Gastroesophageal sphincter (tissue), 4 donors: ENCODE measurements at regions not wholly inside any gene's neighbourhood (a gene's known extent, or its start where the extent isn't known, plus 50 kb on each side); places are given as distances from the start of the nearest gene placed in this dataset.

Experiments
- ATAC-seq: fragments of 150-250 bp; one replicate; pipeline ENCODE4 v1.9.1; 2016; ENCODE audit warnings: mild to moderate bottlenecking, moderate library complexity
- H3K27ac ChIP-seq, 4 donors: fragments of 200-600 bp; sonication (generic) in 3 of 4; 1 replicate in 3 of 4; 2 replicates in 1 of 4; pipeline ENCODE4 v1.5.1; 2016 to 2019
- H3K27me3 ChIP-seq: fragments of 200-600 bp; sonication (generic); one replicate; pipeline ENCODE4 v1.5.1; 2019
- H3K36me3 ChIP-seq, 2 donors: fragments of 200-600 bp; sonication (generic); one replicate each; pipeline ENCODE4 v1.5.1; 2019; ENCODE audit warnings: control low read depth in 1 of 2
- H3K4me1 ChIP-seq, 3 donors: fragments of 200-600 bp; sonication (generic); 1 replicate in 2 of 3; 2 replicates in 1 of 3; pipeline ENCODE4 v1.5.1; 2016 to 2019; ENCODE audit warnings: control low read depth in 2 of 3
- H3K4me3 ChIP-seq, 2 donors: fragments of 200-600 bp; sonication (generic); one replicate each; pipeline ENCODE4 v1.5.1; 2019; ENCODE audit warnings: mild to moderate bottlenecking in 1 of 2, moderate library complexity in 1 of 2
- H3K9me3 ChIP-seq, 3 donors: fragments of 200-600 bp; sonication (generic); one replicate each; pipeline ENCODE4 v1.5.1; 2017 to 2019; ENCODE audit warnings: control low read depth in 2 of 3
- CTCF ChIP-seq, 4 experiments: fragments of 200-600 bp in 2 of 4; fragments of 450-650 bp in 2 of 4; sonication (generic) in 1 of 4; IDR thresholded peaks; one replicate each; pipeline ENCODE4 v1.5.1; 2017 to 2019; ENCODE audit warnings: antibody characterized with exemption in 4 of 4, mild to moderate bottlenecking in 2 of 4, moderate library complexity in 2 of 4
- EP300 ChIP-seq: sonication (generic); formaldehyde crosslinking; IDR thresholded peaks from one replicate; pipeline ENCODE4 v1.6.1; 2017; ENCODE audit warnings: antibody characterized with exemption, mild to moderate bottlenecking
- POLR2A ChIP-seq, 2 donors: fragments of 450-650 bp; IDR thresholded peaks; one replicate each; pipeline ENCODE4 v1.6.1; 2017; ENCODE audit warnings: antibody characterized with exemption in 2 of 2, mild to moderate bottlenecking in 2 of 2, moderate library complexity in 1 of 2
- POLR2AphosphoS5 ChIP-seq: sonication (generic); formaldehyde crosslinking; IDR thresholded peaks from one replicate; pipeline ENCODE4 v1.6.1; 2017; ENCODE audit warnings: antibody characterized with exemption
- WGBS, 2 donors: methylation state at CpG; one replicate each; pipeline ENCODE4 v1.1.5; 2018; ENCODE audit warnings: low coverage in 1 of 2; 5-methylcytosine and 5-hydroxymethylcytosine counted together

DNA sequence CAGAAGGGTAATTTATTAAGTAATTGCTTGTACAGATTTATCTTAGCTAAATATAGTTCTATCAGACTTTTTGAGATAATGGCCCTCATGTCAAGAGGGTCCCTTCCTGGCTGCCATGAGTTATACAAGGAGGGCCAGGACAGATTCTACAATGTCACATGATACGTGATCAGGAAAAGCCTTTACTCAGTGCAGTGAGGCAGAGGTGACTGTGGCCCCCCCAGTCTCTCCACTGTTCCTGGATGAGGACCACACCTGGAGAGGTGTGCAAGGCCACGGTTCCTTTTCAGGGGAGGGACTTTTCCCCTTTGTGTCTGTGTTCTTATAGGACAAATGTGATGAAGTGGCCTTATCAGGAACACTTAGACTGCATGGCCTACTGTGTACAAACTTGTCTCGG, 54.3 kb upstream of the LRCH1 start:
- Histone ChIP-seq H3K4me1 (no peaks in the 10 kb centered on the region), H3K36me3 (no peaks in the 10 kb centered on the region), H3K27me3 (no peaks in the 10 kb centered on the region), H3K4me3 (no peak overlapping the region), H3K9me3 (no peaks in the 10 kb centered on the region), H3K27ac (no peak overlapping the region)
- ATAC-seq: no peak
- 100% methylated on average over 1 of the region's 3 CpGs for WGBS, 2 donors
- TF ChIP-seq POLR2AphosphoS5 (no peak), CTCF (IDR thresholded peaks at IDR 0.05) (no peak), POLR2A (IDR thresholded peaks at IDR 0.05) (no peak), EP300 (no peak)

DNA sequence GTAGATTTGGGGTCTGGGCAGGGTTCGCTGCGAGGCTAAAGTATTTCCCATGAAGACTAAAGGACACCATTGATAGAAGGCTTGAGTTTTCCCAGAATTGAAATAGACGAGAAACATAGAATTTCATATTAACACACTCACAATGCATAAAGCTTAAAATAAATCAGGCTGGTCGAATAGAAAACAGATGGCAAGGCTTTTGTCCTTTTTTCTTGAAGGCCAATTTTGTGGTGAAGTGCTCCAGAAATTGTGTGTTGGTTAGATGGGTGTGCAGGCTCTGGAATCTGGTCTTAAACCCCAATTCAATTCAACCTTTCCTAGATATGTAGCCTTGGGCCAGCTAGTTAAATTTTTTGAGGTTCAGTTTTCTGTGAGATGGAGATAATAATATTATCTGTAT, 56.9 kb upstream of the LRCH1 start:
- H3K27me3 ChIP-seq: no peaks in the 10 kb centered on the region
- 73 to 80% methylated on average over 4 of the region's 4 CpGs for WGBS, 2 donors
- TF ChIP-seq POLR2AphosphoS5 (no peak), POLR2A (IDR thresholded peaks at IDR 0.05) (no peak), CTCF (IDR thresholded peaks at IDR 0.05) (no peak), EP300 (no peak)
- no peak for ATAC-seq
- no peak overlapping the region for H3K27ac ChIP-seq
- H3K9me3 ChIP-seq: no peaks in the 10 kb centered on the region
- no peaks in the 10 kb centered on the region for H3K36me3 ChIP-seq
- H3K4me1 ChIP-seq: peaks cover 0 to 10% (median 0%) of the 10 kb centered on the region in 3 donors
- H3K4me3 ChIP-seq: no peak overlapping the region

GRCh38 chr13:46495651-46496050, 57.3 kb upstream of the LRCH1 start:
- 86 to 88% methylated on average over 4 of the region's 4 CpGs for WGBS, 2 donors
- Histone ChIP-seq H3K27me3 (no peaks in the 10 kb centered on the region), H3K27ac (no peak overlapping the region), H3K4me3 (no peak overlapping the region), H3K4me1 (peaks cover 0 to 10% (median 0%) of the 10 kb centered on the region in 3 donors), H3K36me3 (no peaks in the 10 kb centered on the region), H3K9me3 (no peaks in the 10 kb centered on the region)
- no peak for ATAC-seq
- TF ChIP-seq CTCF (IDR thresholded peaks at IDR 0.05) (no peak), POLR2AphosphoS5 (no peak)

GRCh38 chr13:46495066-46495465, 57.9 kb upstream of the LRCH1 start:
- Histone ChIP-seq H3K9me3 (no peaks in the 10 kb centered on the region), H3K4me1 (peaks cover 0 to 15% (median under 1%) of the 10 kb centered on the region in 3 donors), H3K27ac (no peak overlapping the region), H3K27me3 (no peaks in the 10 kb centered on the region), H3K36me3 (no peaks in the 10 kb centered on the region), H3K4me3 (no peak overlapping the region)
- TF ChIP-seq POLR2AphosphoS5 (no peak), CTCF (IDR thresholded peaks at IDR 0.05) (no peak), EP300 (no peak), POLR2A (IDR thresholded peaks at IDR 0.05) (no peak)
- ATAC-seq: no peak

GRCh38 chr13:46492946-46493345, 60.0 kb upstream of the LRCH1 start:
- no peak for ATAC-seq
- TF ChIP-seq CTCF (IDR thresholded peaks at IDR 0.05) (peak; percentile 40 to 66 (median 62)), POLR2A (IDR thresholded peaks at IDR 0.05) (no peak), POLR2AphosphoS5 (no peak)

More at GRCh38 chr13:46492946-46493345, 60.0 kb upstream of the LRCH1 start:
- no peaks in the 10 kb centered on the region for H3K9me3 ChIP-seq
- WGBS, 2 donors: 0% methylated on average over 1 of the region's 1 CpG
- peaks cover 4 to 31% (median 5%) of the 10 kb centered on the region in 3 donors for H3K4me1 ChIP-seq
- H3K36me3 ChIP-seq: no peaks in the 10 kb centered on the region
- H3K4me3 ChIP-seq: no peak overlapping the region
- H3K27me3 ChIP-seq: no peaks in the 10 kb centered on the region
- H3K27ac ChIP-seq: no peak overlapping the region
